Adrenal gland (tissue), 9 donors: ENCODE measurements at regions not wholly inside any gene's neighbourhood (a gene's known extent, or its start where the extent isn't known, plus 50 kb on each side); places are given as distances from the start of the nearest gene placed in this dataset.
A peak's percentile ranks its signal among the peaks of the same experiment; 100 is the strongest.

Source experiments
- DNase-seq, 7 donors: peaks; one replicate each; pipeline ENCODE4 v3.0.0-alpha.2; 2019 to 2020
- H3K27ac ChIP-seq, 5 donors: fragments of 200-600 bp; sonication (generic) in 4 of 5; 1 replicate in 3 of 5; 2 replicates in 2 of 5; pipeline versions ENCODE4 v1.5.1 to v1.8.0; 2016 to 2020; ENCODE audit warnings: mild to moderate bottlenecking in 1 of 5
- H3K27me3 ChIP-seq: fragments of 200-600 bp; 2 replicates; pipeline ENCODE4 v1.8.0; 2021
- H3K36me3 ChIP-seq, 2 donors: fragments of 200-600 bp; replicated peaks in 1 of 2; 1 replicate in 1 of 2; 2 replicates in 1 of 2; pipeline versions ENCODE4 v1.5.1 to v1.8.0; 2018 to 2022
- H3K4me1 ChIP-seq, 2 donors: fragments of 200-600 bp; replicated peaks in 1 of 2; 1 replicate in 1 of 2; 2 replicates in 1 of 2; pipeline versions ENCODE4 v1.5.1 to v1.8.0; 2018 to 2021
- H3K4me3 ChIP-seq, 4 donors: fragments of 200-600 bp; sonication (generic) in 3 of 4; one replicate each; pipeline ENCODE4 v1.5.1; 2016 to 2018
- H3K9me3 ChIP-seq, 3 donors: fragments of 200-600 bp; sonication (generic) in 1 of 3; replicated peaks in 1 of 3; 1 replicate in 2 of 3; 2 replicates in 1 of 3; pipeline versions ENCODE4 v1.5.1 to v1.8.0; 2016 to 2021
- POLR2A ChIP-seq, 2 donors: fragments of 450-650 bp; IDR thresholded peaks; one replicate each; pipeline ENCODE4 v1.6.1; 2017; ENCODE audit warnings: antibody characterized with exemption in 2 of 2, mild to moderate bottlenecking in 2 of 2, moderate library complexity in 1 of 2
- WGBS, 4 donors: extraction: QIAGEN DNeasy Blood & Tissue Kit in 2 of 4; methylation state at CpG; one replicate each; pipeline versions ENCODE4 v1.1.5 to v1.1.7; 2013 to 2017; 5-methylcytosine and 5-hydroxymethylcytosine counted together
- intact Hi-C, 2 donors: fragments of 100-400 bp; cut with DNase I; formaldehyde crosslinking; loops; one replicate each; pipeline versions ENCODE4 v1.14.1 to v1.15.0; 2022 to 2023
- TF ChIP-seq, protein P1 (sequence below), 6 experiments: fragments of 450-650 bp in 4 of 6; fragments of 200-600 bp in 2 of 6; sonication (generic) in 1 of 6; IDR thresholded peaks; 1 replicate in 5 of 6; 2 replicates in 1 of 6; pipeline versions ENCODE4 v1.5.1 to v1.8.0; 2016 to 2021; ENCODE audit warnings: antibody characterized with exemption in 6 of 6, mild to moderate bottlenecking in 2 of 6, moderate library complexity in 1 of 6
- donor health status: healthy with polysubstance abuse.
- donor health status: Bipolar disorder and iron deficiency.
- donor health status: DM: yes; HTN: yes; CAD: no.
- donor health status: DM: no; HTN: no; CAD: no.
- donor health status: DM: no; HTN: no; CAD: no.

DNA sequence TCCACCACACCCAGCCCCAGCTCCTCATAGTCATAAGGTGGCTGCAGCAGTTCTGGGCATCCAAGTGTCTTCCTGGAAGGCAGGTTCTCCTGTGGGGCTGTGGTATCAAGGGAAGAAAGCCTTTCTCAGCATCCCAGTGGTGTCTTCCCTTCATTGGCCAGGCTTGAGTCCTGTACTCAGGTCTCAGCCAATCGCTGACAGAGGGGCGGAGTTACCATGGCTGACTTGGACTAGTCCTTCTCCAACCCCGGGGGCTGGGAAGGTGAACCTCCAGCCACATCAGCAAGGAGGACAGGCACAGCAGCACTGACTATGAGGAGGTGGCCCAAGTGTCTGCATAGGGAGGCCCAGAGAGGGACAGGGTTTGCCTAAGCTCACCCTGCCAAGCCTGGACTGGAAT, 64.0 kb upstream of the SLC24A4 start:
- H3K4me3 ChIP-seq = no peak overlapping the region
- H3K36me3 ChIP-seq = no peaks in the 10 kb centered on the region
- 65 to 80% (median 65%) methylated on average over 2 to 3 of the region's 3 CpGs; no CpG with 5 or more reads in 1 of the 4 donors for WGBS, 4 donors
- H3K9me3 ChIP-seq = no peaks in the 10 kb centered on the region
- H3K27ac ChIP-seq = no peak overlapping the region
- no peak for TF ChIP-seq POLR2A (IDR thresholded peaks at IDR 0.05)
- intact Hi-C loops = no loop called here
- no peaks in the 10 kb centered on the region for H3K4me1 ChIP-seq
- DNase-seq = no peak
- H3K27me3 ChIP-seq = peaks cover 11% of the 10 kb centered on the region

- DNase-seq = peak in 6 of 7 donors; percentile 18 to 62 (median 28)
- no peaks in the 10 kb centered on the region for H3K4me1 ChIP-seq
- TF ChIP-seq, protein P1, sequence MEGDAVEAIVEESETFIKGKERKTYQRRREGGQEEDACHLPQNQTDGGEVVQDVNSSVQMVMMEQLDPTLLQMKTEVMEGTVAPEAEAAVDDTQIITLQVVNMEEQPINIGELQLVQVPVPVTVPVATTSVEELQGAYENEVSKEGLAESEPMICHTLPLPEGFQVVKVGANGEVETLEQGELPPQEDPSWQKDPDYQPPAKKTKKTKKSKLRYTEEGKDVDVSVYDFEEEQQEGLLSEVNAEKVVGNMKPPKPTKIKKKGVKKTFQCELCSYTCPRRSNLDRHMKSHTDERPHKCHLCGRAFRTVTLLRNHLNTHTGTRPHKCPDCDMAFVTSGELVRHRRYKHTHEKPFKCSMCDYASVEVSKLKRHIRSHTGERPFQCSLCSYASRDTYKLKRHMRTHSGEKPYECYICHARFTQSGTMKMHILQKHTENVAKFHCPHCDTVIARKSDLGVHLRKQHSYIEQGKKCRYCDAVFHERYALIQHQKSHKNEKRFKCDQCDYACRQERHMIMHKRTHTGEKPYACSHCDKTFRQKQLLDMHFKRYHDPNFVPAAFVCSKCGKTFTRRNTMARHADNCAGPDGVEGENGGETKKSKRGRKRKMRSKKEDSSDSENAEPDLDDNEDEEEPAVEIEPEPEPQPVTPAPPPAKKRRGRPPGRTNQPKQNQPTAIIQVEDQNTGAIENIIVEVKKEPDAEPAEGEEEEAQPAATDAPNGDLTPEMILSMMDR (IDR thresholded peaks at IDR 0.05) = no peak
- TF ChIP-seq POLR2A (IDR thresholded peaks at IDR 0.05) = no peak
- H3K36me3 ChIP-seq = no peaks in the 10 kb centered on the region
- no peaks in the 10 kb centered on the region for H3K9me3 ChIP-seq
- H3K4me3 ChIP-seq = no peak overlapping the region
- intact Hi-C loops = no loop called here
- H3K27me3 ChIP-seq = peaks cover 5% of the 10 kb centered on the region
- H3K27ac ChIP-seq = no peak overlapping the region
- 66 to 76% (median 69%) methylated on average over 6 of the region's 6 CpGs for WGBS, 4 donors
These were observed 63.2 kb upstream of the SLC24A4 start for GRCh38 chr14:92259613-92260357.

- DNase-seq = peak in 3 of 7 donors; percentile 14 to 24 (median 24)
These were observed 59.3 kb upstream of the SLC24A4 start for GRCh38 chr14:92263681-92264080.

DNA sequence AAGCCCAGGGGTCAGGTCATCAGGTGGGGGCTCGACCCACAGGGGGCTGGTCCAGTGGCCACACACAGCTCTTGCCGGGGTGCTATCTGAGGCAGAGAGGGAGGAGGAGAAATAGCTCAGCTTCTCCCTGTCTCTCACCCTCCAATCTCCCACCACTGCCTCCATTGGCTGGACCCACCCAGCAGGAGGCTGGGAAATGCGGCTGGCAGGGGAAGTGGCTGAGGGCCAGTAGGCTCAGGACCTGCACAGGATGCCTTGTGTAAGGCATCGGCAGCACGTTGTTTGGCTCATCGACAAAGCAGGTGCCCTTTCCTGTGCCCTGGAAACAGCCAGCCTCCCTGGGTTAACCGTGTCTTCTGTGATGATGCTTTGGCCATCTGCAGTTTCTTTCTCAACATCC, 58.8 kb upstream of the SLC24A4 start:
- no peak for TF ChIP-seq POLR2A (IDR thresholded peaks at IDR 0.05)
- TF ChIP-seq, protein P1 (IDR thresholded peaks at IDR 0.05) = no peak
- Histone ChIP-seq H3K9me3 (no peaks in the 10 kb centered on the region), H3K4me1 (no peaks in the 10 kb centered on the region), H3K4me3 (no peak overlapping the region), H3K27me3 (no peaks in the 10 kb centered on the region), H3K36me3 (no peaks in the 10 kb centered on the region), H3K27ac (no peak overlapping the region)
- intact Hi-C loops = no loop called here
- 57 to 68% (median 63%) methylated on average over 5 to 7 of the region's 7 CpGs for WGBS, 4 donors
- no peak for DNase-seq

More at GRCh38 chr14:92263681-92264080, 59.3 kb upstream of the SLC24A4 start:
- 42 to 56% (median 44%) methylated on average over 5 to 8 of the region's 8 CpGs for WGBS, 4 donors
- intact Hi-C loops = no loop called here
- Histone ChIP-seq H3K27me3 (no peaks in the 10 kb centered on the region), H3K9me3 (no peaks in the 10 kb centered on the region), H3K27ac (no peak overlapping the region), H3K4me1 (no peaks in the 10 kb centered on the region), H3K4me3 (no peak overlapping the region), H3K36me3 (no peaks in the 10 kb centered on the region)
- TF ChIP-seq, protein P1 (IDR thresholded peaks at IDR 0.05) = no peak
- no peak for TF ChIP-seq POLR2A (IDR thresholded peaks at IDR 0.05)

DNA sequence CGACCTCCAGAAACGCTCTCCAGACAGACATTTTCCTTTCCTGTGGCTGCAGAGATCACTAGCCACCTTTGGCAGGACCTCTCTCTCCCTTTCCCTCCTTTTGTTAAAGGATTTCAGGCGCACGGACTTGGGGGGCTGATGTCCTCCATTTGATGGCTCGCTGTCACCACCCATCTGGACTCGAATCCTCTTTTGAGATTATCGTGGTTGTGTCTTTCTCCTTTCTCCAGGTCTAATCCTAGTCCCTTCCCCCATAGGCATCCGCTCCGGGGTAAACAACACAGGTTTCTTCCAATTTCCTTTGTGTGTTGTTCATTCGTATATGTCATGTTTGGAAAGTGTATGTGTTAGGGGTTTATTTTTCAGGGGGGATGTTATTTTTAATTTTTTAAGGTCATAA, 56.7 kb upstream of the SLC24A4 start:
- WGBS, 4 donors = 76 to 84% (median 83%) methylated on average over 10 of the region's 10 CpGs
- no peak overlapping the region for H3K4me3 ChIP-seq
- no peaks in the 10 kb centered on the region for H3K36me3 ChIP-seq
- H3K27ac ChIP-seq = no peak overlapping the region
- TF ChIP-seq POLR2A (IDR thresholded peaks at IDR 0.05) = no peak
- TF ChIP-seq, protein P1 (IDR thresholded peaks at IDR 0.05) = no peak
- no peaks in the 10 kb centered on the region for H3K9me3 ChIP-seq
- H3K4me1 ChIP-seq = no peaks in the 10 kb centered on the region
- intact Hi-C loops = no loop called here
- DNase-seq = no peak
- no peaks in the 10 kb centered on the region for H3K27me3 ChIP-seq
